ENCODE measurements at regions not wholly inside any gene's neighbourhood (a gene's known extent, or its start where the extent isn't known, plus 50 kb on each side); places are given as distances from the start of the nearest gene placed in this dataset.

GRCh38 chr11:128290106-128290840 lies 297.1 kb downstream of the ETS1 start (continued):
- TF ChIP-seq MLLT1 (IDR thresholded peaks at IDR 0.05) (peak; percentile 40; the same call in 1 of the 2 replicates), NFYB (IDR thresholded peaks at IDR 0.05; ENCODE audit: insufficient read depth, low read depth, low read length) (no peak), PRDM15 (CRISPR knock-in tag; IDR thresholded peaks at IDR 0.05) (no peak), ZBTB4 (CRISPR knock-in tag; IDR thresholded peaks at IDR 0.05) (no peak), GABPA (IDR thresholded peaks at IDR 0.05; ENCODE audit: low read depth) (no peak), WRNIP1 (IDR thresholded peaks at IDR 0.05; ENCODE audit: borderline replicate concordance, low read depth, low read length) (no peak), RCOR1 (conservative IDR thresholded peaks at IDR 0.05; ENCODE audit: low read depth, low read length) (no peak), DPF2 (IDR thresholded peaks at IDR 0.05) (0 out of 2 replicates have a peak, but pooled peaks have one; percentile 60), ZZZ3 (IDR thresholded peaks at IDR 0.05; ENCODE audit: control insufficient read depth, insufficient read length, low read depth) (no peak), YY1 (IDR thresholded peaks at IDR 0.05; ENCODE audit: low read depth, low read length) (peak; percentile 74), ZNF384 (IDR thresholded peaks at IDR 0.05; ENCODE audit: borderline replicate concordance, low read depth, low read length) (no peak), CUX1 (IDR thresholded peaks at IDR 0.05; ENCODE audit: insufficient replicate concordance, low read depth, low read length) (no peak), POU2F2 (IDR thresholded peaks at IDR 0.05; ENCODE audit: borderline replicate concordance, low read depth, low read length) (no peak)

Measured in GM12878 (cell line).